DMS79 (cell line): ENCODE measurements at regions not wholly inside any gene's neighbourhood (a gene's known extent, or its start where the extent isn't known, plus 50 kb on each side); places are given as distances from the start of the nearest gene placed in this dataset.

ENCODE experiments used
- DNase-seq: peaks from one replicate; lab custom pipeline; 2025; lab: John Stamatoyannopoulos, UW

DNA sequence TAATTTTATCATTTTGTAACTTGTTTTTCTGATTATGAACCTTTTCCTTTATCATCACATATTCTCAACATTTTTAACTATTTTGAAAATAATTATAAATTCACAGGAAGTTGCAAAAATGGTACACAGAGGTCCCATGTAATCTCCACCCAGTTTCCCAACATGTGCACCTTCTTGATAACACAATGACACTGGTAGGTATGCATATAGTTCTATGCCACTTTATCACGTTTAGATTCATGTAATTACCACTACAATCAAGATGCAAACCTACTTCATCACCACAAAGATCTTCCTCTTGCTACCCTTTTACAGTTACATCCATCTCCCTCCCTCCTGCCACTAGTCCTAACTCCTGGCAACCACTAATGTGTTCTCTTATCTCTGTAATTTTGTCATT, 413.9 kb downstream of the SHQ1 start:
- no peak for DNase-seq

GRCh38 chr3:72432246-72432645, 416.0 kb downstream of the SHQ1 start:
- DNase-seq, result no peak

DNA sequence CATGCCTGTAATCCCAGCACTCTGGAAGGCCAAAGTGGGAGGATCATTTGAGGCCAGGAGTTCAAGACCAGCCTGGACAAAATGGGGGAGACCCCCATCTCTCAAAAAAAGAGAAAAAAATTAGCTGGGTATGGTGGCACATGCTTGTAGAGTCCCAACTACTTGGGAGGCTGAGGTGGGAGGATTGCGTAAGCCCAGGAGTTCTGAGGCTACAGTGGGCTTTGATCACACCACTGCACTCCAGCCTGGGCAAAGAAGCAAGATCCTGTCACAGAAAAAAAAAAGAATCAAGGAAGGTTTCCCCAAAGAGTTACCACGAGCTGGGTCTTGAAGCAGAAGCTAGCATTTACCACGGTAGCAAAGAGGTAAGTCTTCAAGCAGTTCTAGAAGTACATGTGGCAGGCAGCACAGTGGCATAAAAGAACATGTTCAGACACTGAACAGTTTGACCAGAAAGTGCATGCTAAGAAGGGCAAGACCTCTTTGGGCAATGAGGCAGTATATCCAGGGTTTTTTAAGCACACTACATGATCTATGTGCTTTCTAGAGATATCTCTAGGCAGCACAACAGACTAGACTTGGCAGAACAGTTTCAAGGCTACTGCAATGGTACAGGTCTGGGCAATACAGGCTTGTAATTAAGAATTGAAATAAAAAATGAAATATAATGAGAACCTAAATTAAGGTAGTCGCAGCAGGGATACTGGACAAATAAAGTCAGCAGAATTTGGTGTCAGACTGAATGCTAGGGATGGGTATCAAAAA, 418.5 kb downstream of the SHQ1 start:
- no peak for DNase-seq

- no peak for DNase-seq
Measured at GRCh38 chr3:72428803-72429202, 419.4 kb downstream of the SHQ1 start.

DNA sequence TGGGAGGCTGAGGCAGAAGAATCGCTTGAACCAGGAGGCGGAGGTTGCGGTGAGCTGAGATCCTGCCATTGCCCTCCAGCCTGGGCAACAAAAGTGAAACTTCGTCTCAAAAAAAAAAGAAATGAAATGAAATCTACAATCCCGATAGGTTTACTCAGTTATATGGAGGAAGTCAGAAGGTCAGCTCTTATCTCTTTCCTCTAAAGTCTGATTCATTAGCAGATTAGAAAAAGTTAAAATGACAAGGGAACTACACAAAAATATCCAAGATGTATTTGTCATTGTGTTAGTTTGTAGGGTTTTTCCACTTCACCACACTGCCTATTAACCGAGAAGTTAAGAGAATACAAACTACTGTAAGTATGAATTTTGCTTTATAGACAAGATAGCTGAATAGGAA, 420.6 kb downstream of the SHQ1 start:
- DNase-seq, result no peak

DNA sequence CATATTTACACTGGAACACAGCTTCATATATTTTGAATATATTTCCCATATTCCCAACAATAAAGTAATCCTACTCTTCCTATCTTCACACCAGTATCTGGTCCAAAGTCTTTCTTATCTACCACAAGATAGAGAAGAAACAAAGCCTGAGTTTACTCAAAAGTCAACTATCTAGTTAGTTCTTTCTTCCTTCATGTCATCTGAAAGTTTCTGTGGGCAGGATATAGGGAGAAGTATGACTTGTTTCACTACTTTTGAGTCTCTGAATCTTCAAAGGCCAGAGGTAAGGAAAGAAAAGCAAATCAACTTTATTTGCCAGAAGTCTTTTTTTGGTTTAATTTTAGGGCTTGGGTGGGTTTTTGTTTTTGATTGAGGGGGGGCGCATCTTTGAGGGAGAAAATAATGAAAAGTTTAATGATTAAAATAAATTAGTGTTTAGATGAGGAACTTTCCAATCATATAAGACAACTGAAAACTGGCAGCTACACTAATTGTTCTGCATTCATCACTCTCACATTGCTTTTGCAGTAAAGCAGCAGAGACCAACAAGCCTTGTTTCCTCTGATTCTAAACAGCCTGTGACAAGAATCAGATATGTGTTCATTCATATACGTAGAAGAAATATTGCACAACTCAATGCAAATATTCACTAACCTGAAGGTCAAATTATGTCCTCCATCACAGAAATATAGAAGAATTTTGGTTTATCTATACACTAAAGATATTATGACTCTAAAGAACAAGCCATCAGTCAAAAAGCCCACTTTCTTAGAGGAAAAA, 421.4 kb downstream of the SHQ1 start:
- DNase-seq, result no peak

DNA sequence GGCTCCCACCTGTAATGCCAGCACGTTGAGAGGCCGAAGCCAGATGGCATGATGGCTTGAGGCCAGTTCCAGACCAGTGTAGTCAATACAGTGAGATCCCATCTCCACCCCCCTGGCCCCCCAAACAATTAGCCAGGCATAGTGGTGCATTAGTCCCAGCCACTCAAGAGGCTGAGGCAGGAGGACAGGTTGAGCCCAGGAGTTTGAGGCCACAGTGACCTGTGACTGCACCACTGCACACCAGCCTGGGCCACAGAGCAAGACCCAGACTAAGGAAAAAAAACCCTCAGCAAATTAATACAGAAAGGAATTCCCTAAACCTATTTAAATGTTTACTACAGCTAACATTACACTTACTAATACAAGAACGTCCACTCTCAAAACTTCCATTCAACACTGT, 424.6 kb downstream of the SHQ1 start:
- DNase-seq, result no peak

DNA sequence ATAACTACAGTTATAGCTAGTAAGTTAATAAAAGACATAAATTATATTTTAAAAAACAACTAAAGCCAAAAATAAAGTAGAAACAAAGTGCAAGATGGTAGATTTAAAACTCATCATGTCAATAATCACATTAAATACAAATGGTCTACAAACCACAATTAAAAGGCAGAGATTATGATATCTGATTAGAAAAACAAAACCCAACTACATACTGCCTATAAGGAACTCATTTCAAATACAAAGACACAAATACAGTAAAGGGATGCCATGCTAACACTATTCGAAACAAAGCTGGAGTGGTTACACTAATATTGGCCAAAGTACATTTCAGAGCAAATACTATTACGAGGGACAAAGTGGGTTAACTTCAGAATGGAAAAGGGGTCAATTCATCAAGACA, 426.5 kb downstream of the SHQ1 start:
- no peak for DNase-seq

- DNase-seq, result no peak
Measured at GRCh38 chr3:72421126-72421525, 427.1 kb downstream of the SHQ1 start.

DNA sequence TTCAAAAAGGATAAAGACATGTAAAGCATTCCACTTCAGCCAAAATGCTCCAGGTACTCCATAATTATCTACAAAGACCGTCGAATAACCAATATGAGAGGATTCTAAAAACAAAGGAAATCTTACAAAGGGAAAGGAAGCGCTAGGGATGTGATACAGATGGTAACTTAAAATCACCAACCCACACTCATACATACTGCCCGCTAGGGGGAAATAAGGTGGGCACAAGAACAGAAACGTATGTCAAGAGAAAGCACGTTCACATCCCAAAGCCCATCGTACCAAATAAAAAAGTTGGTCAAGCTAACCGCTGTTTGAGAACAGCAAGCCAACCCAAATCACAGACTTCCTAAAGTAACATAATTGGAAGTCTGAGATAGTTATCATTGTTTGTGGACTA, 429.4 kb downstream of the SHQ1 start:
- no peak for DNase-seq

DNA sequence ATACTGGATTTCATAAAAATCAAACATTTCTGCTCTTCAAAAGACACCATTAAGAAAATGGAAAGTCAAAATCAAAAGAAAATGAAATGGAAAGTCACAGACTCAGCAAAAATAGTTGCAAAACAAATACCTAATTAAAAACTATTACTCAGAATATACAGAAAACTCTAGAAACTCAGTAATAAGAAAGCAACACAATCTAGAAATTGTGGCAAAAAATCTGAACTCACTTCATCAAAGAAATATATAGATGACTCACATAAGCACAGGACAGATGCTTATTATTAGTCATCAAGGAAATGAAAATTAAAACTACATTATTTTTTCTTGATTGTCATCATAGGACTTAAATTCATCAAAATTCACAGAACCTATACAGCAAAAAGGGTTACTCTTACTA, 430.0 kb downstream of the SHQ1 start:
- no peak for DNase-seq

DNA sequence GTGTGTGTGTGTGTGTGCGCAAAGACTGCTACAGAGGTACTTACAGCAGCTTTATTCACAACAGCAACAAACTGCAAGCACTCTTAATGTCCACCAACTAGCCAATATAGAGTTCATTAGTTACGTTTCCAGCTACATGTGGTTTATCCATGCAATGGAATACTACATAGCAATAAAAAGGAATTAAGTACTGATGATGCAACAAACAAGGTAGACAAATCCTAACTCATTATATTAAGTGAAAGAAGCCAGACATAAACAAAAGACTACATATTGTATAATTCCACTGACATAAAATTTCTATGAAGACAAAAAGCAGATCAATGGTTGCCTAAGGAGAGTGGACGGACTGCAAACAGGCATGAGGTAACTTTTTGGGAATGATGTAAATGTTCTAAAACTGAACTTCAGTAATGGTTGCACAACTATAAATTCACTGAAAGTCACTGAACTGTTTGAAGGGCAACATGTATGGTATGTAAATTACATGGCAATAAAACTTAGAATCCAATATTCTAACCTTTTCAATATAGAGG, 433.7 kb downstream of the SHQ1 start:
- no peak for DNase-seq

DNA sequence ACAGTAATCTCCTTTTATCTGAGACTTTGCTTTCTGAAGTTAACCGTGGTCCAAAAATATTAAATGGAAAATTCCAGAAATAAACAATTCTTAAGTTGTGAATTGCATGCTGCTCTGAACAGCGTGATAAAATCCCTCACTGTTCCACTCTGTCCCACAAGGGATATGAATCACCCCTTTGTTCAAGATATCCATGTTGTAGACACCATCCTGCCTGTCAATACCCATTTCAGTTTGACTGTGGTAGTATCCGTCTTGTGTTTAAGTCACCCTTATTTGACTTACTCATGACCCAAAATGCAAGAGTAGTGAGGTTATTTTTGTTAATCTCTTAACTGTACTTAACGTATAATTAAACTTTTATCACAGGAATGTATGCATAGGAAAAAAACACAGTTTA, 435.0 kb downstream of the SHQ1 start:
- no peak for DNase-seq

DNA sequence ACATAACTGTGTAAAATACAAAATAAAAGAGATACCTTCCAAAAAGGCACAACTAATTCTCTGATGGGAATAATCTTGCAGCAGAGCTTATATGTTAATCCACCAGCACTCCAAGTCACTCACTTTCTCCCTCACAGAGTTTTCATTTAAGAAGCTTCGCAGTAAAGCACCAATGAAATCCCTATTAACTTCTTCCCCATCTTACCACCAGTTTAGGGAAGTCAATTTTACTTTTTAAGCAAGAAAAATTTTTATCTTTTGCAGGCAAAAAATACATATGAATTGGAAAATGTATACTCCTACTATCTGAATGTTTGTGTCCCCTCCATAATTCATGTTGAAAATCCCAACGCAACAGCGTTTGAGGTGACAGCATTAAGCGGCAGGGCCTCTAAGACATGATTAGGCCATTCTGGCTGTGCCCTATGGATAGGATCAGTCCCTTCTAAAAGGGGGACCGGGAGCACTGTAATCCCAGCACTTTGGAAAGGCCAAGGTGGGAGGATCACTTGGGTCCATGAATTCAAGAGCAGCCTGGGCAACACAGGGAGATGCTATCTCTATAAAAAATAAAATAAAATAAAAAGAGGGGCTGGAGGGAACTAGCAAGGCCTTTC, 435.8 kb downstream of the SHQ1 start:
- DNase-seq, result no peak

DNA sequence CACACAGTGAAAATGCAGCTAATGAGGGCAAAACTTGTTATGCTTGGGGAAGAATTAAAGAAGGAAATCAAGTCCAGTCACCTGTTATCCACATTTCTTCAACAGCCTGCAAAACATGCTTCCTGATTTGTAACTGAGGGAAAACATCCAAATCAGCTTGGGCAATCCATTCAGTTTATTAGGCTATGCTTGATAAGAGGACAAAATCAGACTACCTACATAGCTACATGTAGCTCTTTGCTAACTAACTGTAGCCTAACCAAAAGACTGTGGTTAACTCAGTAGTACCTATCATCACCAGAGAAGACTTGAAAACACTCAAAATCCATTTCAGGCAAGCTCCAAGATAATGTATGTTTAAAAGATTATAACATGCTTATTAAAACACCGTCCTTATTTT, 436.4 kb downstream of the SHQ1 start:
- no peak for DNase-seq

GRCh38 chr3:72411126-72411525, 437.1 kb downstream of the SHQ1 start:
- no peak for DNase-seq

DNA sequence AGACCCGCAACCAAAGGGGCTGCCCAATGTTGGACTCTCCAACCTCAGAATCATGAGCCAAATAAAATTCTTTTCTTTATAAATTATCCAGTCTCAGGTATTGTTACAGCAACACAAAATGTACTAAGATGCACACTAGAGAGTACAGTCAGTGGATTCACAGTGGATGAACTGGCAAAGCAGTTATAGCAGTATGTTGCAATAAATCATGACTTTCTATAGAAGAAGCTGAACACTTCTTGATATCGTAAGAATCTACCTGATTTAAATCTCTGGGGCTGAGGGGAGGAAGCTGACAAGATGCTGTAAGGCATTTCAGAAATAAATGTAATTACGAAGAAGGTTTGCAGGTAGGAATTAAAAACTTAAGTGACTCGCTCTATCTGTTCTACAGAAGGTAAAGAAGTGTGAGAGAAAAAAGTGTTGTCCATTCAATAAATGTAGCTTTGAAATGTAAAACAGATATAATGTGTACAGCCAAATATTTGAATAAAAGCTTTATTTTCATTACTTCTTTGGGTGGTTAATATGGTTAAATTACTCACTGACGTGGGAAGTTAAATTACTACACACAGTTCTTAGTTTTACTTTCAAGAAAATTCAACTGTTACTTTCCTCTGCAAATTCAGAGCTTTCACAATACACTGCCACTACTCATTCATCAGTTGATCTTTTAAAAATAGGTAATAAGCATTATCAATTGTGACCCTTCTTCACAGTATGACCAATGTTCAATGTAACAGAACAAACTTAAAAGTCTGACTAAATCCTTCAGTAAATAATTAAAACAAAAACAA, 439.1 kb downstream of the SHQ1 start:
- DNase-seq, result no peak

DNA sequence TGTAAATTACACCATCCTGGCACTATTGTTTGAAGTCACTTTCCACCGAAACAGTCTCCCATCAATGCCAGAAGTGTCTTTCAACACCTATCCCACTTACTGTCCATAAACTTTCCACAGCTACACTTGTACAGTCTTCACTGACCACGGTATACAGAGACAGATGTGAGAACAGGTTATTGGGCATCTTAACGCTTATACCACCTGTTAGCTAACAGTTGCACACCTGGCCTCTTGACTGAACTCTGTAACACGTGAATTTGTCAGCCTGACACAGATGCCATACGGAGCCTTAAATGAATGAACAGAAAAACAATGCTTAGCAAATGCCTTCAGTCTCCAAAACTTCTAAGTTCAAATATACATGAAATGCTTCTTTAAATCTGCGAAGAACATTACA, 440.5 kb downstream of the SHQ1 start:
- no peak for DNase-seq

DNA sequence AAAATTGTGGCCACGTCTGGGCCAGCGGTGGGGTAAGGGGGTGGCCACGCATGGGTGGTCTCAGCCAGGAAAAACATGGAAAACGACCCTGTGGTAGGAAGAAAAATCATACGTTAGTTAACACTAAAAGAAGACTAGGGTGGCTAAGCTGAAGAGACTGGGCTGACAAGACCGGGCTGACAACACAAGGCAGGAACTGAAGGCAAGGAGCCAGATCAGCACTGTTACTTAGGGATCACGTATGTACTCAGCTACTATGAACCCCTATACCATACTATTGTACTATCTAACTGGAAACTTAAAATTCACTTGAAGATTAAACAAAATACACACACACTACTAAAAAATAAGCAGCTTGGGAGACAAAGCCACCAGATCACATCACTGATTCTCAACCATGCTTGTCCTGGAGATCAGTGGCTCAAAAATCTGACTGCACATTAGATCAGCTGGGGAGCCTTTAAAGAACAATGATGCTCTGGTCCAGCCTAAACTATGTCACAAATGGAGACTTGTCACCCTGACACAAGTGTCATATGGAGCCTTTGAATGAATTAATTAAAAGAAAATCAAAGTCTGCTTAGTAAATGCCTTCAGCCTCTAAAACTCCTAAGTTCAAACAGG, 442.2 kb downstream of the SHQ1 start:
- no peak for DNase-seq

- DNase-seq, result no peak
Measured at GRCh38 chr3:72401005-72401545, 447.2 kb downstream of the SHQ1 start.

GRCh38 chr3:72398781-72399180, 449.5 kb downstream of the SHQ1 start:
- DNase-seq, result no peak
